Lower leg skin (tissue), 4 donors: ENCODE measurements at regions not wholly inside any gene's neighbourhood (a gene's known extent, or its start where the extent isn't known, plus 50 kb on each side); places are given as distances from the start of the nearest gene placed in this dataset.

Source experiments
- DNase-seq, 2 donors: peaks; one replicate each; pipeline ENCODE4 v3.0.0-alpha.2; 2019; ENCODE audit warnings: low spot score in 2 of 2
- H3K4me3 ChIP-seq: fragments of 200-600 bp; sonication (generic); 2 replicates; pipeline ENCODE4 v1.5.1; 2017; ENCODE audit warnings: mild to moderate bottlenecking, low read depth; ENCODE audit not compliant: poor library complexity, severe bottlenecking
- CTCF ChIP-seq, 3 donors: fragments of 450-650 bp; IDR thresholded peaks; one replicate each; pipeline ENCODE4 v1.5.1; 2016; ENCODE audit warnings: antibody characterized with exemption in 3 of 3, mild to moderate bottlenecking in 3 of 3, moderate library complexity in 2 of 3
- POLR2A ChIP-seq, 2 donors: fragments of 450-650 bp; IDR thresholded peaks; one replicate each; pipeline ENCODE4 v1.6.1; 2016 to 2017; ENCODE audit warnings: antibody characterized with exemption in 2 of 2, mild to moderate bottlenecking in 1 of 2, moderate library complexity in 1 of 2
- WGBS, 2 donors: methylation state at CpG; one replicate each; pipeline ENCODE4 v1.1.5; 2018; 5-methylcytosine and 5-hydroxymethylcytosine counted together
- intact Hi-C: fragments of 100-400 bp; cut with DNase I; formaldehyde crosslinking; loops from one replicate; pipeline ENCODE4 v1.15.0; 2023; ENCODE audit warnings: low total_unique reads

- DNase-seq, result no peak
- intact Hi-C loops, result no loop called here
- no peak for TF ChIP-seq CTCF (IDR thresholded peaks at IDR 0.05)
- TF ChIP-seq POLR2A (IDR thresholded peaks at IDR 0.05), result no peak
- 68 to 71% methylated on average over 6 of the region's 6 CpGs for WGBS, 2 donors
- no peak overlapping the region for H3K4me3 ChIP-seq
Measured at GRCh38 chr14:25868521-25869314, 729.1 kb downstream of the NOVA1 start.

- no peak overlapping the region for H3K4me3 ChIP-seq
- intact Hi-C loops, result no loop called here
- TF ChIP-seq CTCF (IDR thresholded peaks at IDR 0.05) (no peak), POLR2A (IDR thresholded peaks at IDR 0.05) (no peak)
- DNase-seq, result no peak
- WGBS, 2 donors, result 81 to 91% methylated on average over 1 of the region's 1 CpG
Measured at GRCh38 chr14:25861406-25861805, 736.4 kb downstream of the NOVA1 start.

GRCh38 chr14:25848601-25849000 is 749.2 kb downstream of the NOVA1 start:
- TF ChIP-seq POLR2A (IDR thresholded peaks at IDR 0.05) (no peak), CTCF (IDR thresholded peaks at IDR 0.05) (no peak)
- no peak overlapping the region for H3K4me3 ChIP-seq
- DNase-seq, result no peak
- WGBS, 2 donors, result 42 to 58% methylated on average over 2 of the region's 2 CpGs
- intact Hi-C loops, result no loop called here

- intact Hi-C loops, result no loop called here
- no peak overlapping the region for H3K4me3 ChIP-seq
- 65 to 69% methylated on average over 5 of the region's 5 CpGs for WGBS, 2 donors
- DNase-seq, result no peak
- no peak for TF ChIP-seq CTCF (IDR thresholded peaks at IDR 0.05)
- TF ChIP-seq POLR2A (IDR thresholded peaks at IDR 0.05), result no peak
Measured at GRCh38 chr14:25846246-25846645, 751.6 kb downstream of the NOVA1 start.

GRCh38 chr14:25843481-25844470 is 754.1 kb downstream of the NOVA1 start:
- TF ChIP-seq POLR2A (IDR thresholded peaks at IDR 0.05) (no peak), CTCF (IDR thresholded peaks at IDR 0.05) (no peak)
- no peak overlapping the region for H3K4me3 ChIP-seq
- intact Hi-C loops, result no loop called here
- DNase-seq, result no peak
- 61 to 65% methylated on average over 5 of the region's 5 CpGs for WGBS, 2 donors
